BJ (cell line): ENCODE measurements at regions not wholly inside any gene's neighbourhood (a gene's known extent, or its start where the extent isn't known, plus 50 kb on each side); places are given as distances from the start of the nearest gene placed in this dataset.

ENCODE experiments used
- CTCF ChIA-PET: fragments of 350-600 bp; formaldehyde crosslinking; extraction: SDS; loops from one replicate; lab custom pipeline; 2021; ENCODE audit warnings: antibody characterized with exemption, inconsistent platforms; lab: Yijun Ruan, JAX
- POLR2A ChIA-PET: fragments of 300-600 bp; sonication (Branson Sonifier 250); formaldehyde crosslinking; extraction: SDS; loops from one replicate; lab custom pipeline; 2021; ENCODE audit warnings: antibody characterized with exemption; lab: Charles Lee
- DNase-seq: peaks from one replicate; pipeline ENCODE4 v3.0.0-alpha.2; 2011; ENCODE audit warnings: low read depth
- H3K27me3 ChIP-seq: 2 replicates; pipeline ENCODE4 v1.6.0; 2011; ENCODE audit warnings: low read length; ENCODE audit not compliant: control insufficient read depth, insufficient read depth
- H3K36me3 ChIP-seq: 2 replicates; pipeline ENCODE4 v1.5.1; 2011; ENCODE audit warnings: low read length; ENCODE audit not compliant: control insufficient read depth, insufficient read depth
- H3K4me3 ChIP-seq: 2 replicates; pipeline ENCODE4 v1.5.1; 2011; ENCODE audit warnings: low read depth, mild to moderate bottlenecking, control low read depth, low read length
- CTCF ChIP-seq: IDR thresholded peaks from 2 replicates; pipeline ENCODE4 v1.5.1; 2011; ENCODE audit warnings: low read depth, mild to moderate bottlenecking, control low read depth, inconsistent platforms, low read length, moderate library complexity; ENCODE audit not compliant: insufficient read depth

- POLR2A ChIA-PET: no interaction called here
- no peaks in the 10 kb centered on the region for H3K27me3 ChIP-seq
- no peak for TF ChIP-seq CTCF
- CTCF ChIA-PET: no interaction called here
- no peaks in the 10 kb centered on the region for H3K36me3 ChIP-seq
- no peak for DNase-seq
- no peak overlapping the region for H3K4me3 ChIP-seq
Observed at GRCh38 chr4:14742054-14742453, 260.2 kb upstream of the CPEB2 start.

DNA sequence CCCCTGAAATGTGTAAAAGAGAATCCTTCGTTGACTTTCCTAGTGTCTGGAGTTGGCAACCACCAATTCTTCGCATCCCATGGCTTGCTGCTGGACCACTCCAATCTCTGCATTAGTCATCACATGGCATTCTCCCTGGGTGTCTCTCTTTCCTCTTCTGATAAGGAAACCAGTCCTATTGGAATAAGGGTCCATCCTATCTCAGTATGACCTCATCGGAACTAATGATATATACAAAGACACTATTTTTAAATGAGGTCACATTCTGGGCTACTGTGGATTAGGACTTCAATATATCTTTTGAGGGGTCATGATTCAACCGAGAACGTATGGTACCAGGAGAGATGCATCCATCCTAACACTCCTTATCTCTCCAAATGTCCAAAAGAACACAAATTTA lies 259.1 kb upstream of the CPEB2 start:
- CTCF ChIA-PET: no interaction called here
- TF ChIP-seq CTCF: no peak
- Histone ChIP-seq H3K4me3 (no peak overlapping the region), H3K36me3 (no peaks in the 10 kb centered on the region), H3K27me3 (no peaks in the 10 kb centered on the region)
- DNase-seq: no peak
- POLR2A ChIA-PET: no interaction called here

DNA sequence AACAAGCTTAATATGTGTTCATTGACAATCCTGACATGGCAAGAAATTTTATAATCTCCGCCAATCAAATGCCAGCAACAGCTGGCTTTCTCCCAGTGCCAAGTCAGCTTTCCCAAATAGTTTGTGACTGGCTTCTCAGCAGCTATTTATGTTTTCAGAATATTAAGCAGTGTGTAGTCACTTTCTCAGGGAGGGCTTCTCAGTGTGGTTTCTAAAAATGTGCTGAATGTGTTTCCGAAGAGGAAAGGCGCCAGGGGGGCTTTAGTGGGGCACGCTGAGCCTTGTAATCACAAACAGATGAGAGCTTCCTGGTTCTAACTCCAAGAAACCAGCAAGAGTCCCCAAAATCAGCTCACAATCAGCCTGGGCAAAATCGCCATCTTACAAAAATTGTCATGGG lies 258.7 kb upstream of the CPEB2 start:
- no peak for DNase-seq
- CTCF ChIA-PET: no interaction called here
- POLR2A ChIA-PET: no interaction called here
- no peak for TF ChIP-seq CTCF
- Histone ChIP-seq H3K36me3 (no peaks in the 10 kb centered on the region), H3K27me3 (no peaks in the 10 kb centered on the region), H3K4me3 (no peak overlapping the region)

- ChIA-PET CTCF (interaction anchor here (1.5 kb wide), 1 partner anchor 11 kb away, joined by 4 read pairs; no protein-coding TSS in a partner anchor), POLR2A (no interaction called here)
- no peaks in the 10 kb centered on the region for H3K36me3 ChIP-seq
- DNase-seq: no peak
- no peak overlapping the region for H3K4me3 ChIP-seq
- H3K27me3 ChIP-seq: no peaks in the 10 kb centered on the region
- TF ChIP-seq CTCF: no peak
Observed at GRCh38 chr4:14744346-14744745, 257.9 kb upstream of the CPEB2 start.

- Histone ChIP-seq H3K27me3 (no peaks in the 10 kb centered on the region), H3K4me3 (no peak overlapping the region), H3K36me3 (no peaks in the 10 kb centered on the region)
- ChIA-PET POLR2A (no interaction called here), CTCF (interaction anchor here (1.4 kb wide), 1 partner anchor 410 kb away, joined by 4 read pairs; no protein-coding TSS in a partner anchor)
- no peak for DNase-seq
- no peak for TF ChIP-seq CTCF
Observed at GRCh38 chr4:14749910-14750309, 252.4 kb upstream of the CPEB2 start.
